ENCODE measurements at regions not wholly inside any gene's neighbourhood (a gene's known extent, or its start where the extent isn't known, plus 50 kb on each side); places are given as distances from the start of the nearest gene placed in this dataset.

DNA sequence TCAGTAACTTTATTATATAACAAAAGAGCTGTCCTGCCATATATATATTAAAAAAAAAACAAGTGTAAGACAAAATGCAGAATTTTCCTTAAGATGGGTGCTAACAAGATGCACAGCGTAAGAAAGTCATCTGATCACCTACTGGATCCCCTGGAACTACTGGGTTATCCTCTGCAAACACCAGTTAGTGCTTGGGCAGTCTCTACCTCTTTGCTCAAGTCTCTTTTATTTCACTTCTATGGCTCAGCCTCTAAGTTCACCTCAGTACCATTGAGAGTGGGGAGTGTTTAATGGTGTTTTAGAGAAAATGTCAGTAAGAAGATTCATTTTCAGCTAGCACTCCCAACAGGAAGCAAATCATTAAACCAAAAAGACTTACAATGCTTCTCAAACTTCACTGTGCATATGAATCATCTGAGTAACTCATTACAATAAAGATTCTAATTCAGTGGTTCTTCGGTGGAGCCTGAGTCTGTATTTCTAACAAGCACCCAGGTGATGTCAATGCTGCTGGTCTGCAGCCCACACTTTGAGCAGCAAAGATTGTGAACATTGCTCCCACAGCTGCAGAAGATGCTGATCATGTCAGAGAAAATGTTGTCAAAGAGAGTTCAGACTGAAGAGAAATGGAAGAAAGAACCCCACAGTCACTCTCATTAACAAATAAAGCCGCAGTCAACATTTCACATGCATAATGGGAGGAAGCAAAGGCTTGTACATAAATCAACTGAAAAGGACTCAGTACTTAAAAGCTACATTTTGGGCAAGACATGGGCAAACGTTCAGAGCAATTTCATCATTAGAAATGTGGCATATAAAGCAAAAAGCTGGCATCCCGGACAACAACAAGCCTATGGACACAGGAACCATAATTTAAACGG is 227.1 kb upstream of the ATP11B start:
- H3K27me3 ChIP-seq: no peaks in the 10 kb centered on the region
- no peak overlapping the region for H3K27ac ChIP-seq
- no peak for DNase-seq (ENCODE audit: extremely low spot score in 2 of 2)
- no peak for TF ChIP-seq POLR2A (IDR thresholded peaks at IDR 0.05)
- intact Hi-C loops (cut with DNase I): no loop called here
- H3K36me3 ChIP-seq: no peaks in the 10 kb centered on the region
- no peaks in the 10 kb centered on the region for H3K9me3 ChIP-seq
- no peak overlapping the region for H3K4me3 ChIP-seq
- H3K4me1 ChIP-seq: no peaks in the 10 kb centered on the region

DNA sequence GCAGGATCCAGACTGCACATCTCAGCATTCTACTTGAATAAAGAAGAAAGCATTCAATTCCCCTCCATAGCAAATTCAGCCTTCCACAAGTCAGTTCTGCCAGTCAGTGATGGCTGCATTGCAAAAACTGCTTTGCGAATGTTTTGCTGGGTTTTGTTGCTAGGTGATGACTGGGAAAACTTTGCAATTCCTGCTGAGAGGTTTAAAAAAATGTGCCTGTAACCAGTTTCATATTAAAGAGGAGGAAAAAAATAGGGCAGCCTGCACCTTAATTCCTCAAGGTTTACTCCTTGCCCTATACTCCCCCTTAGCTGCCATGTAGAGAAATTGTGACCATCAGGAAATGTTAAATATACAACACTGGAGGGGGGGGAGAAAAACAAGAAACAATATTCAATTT is 225.6 kb upstream of the ATP11B start:
- no peak overlapping the region for H3K27ac ChIP-seq
- H3K4me1 ChIP-seq: no peaks in the 10 kb centered on the region
- DNase-seq (ENCODE audit: extremely low spot score in 2 of 2): no peak
- no peaks in the 10 kb centered on the region for H3K9me3 ChIP-seq
- H3K27me3 ChIP-seq: no peaks in the 10 kb centered on the region
- no peak overlapping the region for H3K4me3 ChIP-seq
- no peak for TF ChIP-seq POLR2A (IDR thresholded peaks at IDR 0.05)
- TF ChIP-seq, protein P1, sequence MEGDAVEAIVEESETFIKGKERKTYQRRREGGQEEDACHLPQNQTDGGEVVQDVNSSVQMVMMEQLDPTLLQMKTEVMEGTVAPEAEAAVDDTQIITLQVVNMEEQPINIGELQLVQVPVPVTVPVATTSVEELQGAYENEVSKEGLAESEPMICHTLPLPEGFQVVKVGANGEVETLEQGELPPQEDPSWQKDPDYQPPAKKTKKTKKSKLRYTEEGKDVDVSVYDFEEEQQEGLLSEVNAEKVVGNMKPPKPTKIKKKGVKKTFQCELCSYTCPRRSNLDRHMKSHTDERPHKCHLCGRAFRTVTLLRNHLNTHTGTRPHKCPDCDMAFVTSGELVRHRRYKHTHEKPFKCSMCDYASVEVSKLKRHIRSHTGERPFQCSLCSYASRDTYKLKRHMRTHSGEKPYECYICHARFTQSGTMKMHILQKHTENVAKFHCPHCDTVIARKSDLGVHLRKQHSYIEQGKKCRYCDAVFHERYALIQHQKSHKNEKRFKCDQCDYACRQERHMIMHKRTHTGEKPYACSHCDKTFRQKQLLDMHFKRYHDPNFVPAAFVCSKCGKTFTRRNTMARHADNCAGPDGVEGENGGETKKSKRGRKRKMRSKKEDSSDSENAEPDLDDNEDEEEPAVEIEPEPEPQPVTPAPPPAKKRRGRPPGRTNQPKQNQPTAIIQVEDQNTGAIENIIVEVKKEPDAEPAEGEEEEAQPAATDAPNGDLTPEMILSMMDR (IDR thresholded peaks at IDR 0.05): no peak
- TF ChIP-seq POLR2AphosphoS5 (IDR thresholded peaks at IDR 0.05; ENCODE audit: insufficient read depth in 1 of 2, low read depth in 1 of 2): no peak
- H3K36me3 ChIP-seq: no peaks in the 10 kb centered on the region
- intact Hi-C loops (cut with DNase I): no loop called here

DNA sequence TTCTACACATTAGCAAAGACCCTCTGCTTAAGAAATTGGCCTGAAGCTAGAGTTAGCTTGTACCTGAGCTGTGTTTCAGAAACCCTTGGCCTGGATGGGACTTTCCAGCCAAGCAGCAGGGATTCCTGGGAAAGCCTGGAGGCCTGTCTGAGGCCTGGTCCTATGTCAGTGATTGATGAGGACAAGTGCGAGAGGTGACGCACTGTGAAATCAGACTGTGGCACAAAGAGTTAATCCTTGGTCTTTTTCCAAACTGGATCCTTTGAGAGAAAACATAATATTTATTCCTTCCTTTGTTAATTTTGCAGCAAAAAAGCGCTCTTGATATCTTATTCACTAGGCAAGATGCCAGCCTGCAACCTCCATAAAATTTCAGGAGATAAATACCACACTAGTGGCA is 225.0 kb upstream of the ATP11B start:
- H3K27ac ChIP-seq: no peak overlapping the region
- H3K9me3 ChIP-seq: no peaks in the 10 kb centered on the region
- H3K4me1 ChIP-seq: no peaks in the 10 kb centered on the region
- no peaks in the 10 kb centered on the region for H3K27me3 ChIP-seq
- no peak overlapping the region for H3K4me3 ChIP-seq
- no peaks in the 10 kb centered on the region for H3K36me3 ChIP-seq
- TF ChIP-seq POLR2A (IDR thresholded peaks at IDR 0.05): no peak
- TF ChIP-seq, protein P1 (IDR thresholded peaks at IDR 0.05): no peak
- TF ChIP-seq POLR2AphosphoS5 (IDR thresholded peaks at IDR 0.05; ENCODE audit: insufficient read depth in 1 of 2, low read depth in 1 of 2): no peak
- intact Hi-C loops (cut with DNase I): no loop called here
- no peak for DNase-seq (ENCODE audit: extremely low spot score in 2 of 2)

DNA sequence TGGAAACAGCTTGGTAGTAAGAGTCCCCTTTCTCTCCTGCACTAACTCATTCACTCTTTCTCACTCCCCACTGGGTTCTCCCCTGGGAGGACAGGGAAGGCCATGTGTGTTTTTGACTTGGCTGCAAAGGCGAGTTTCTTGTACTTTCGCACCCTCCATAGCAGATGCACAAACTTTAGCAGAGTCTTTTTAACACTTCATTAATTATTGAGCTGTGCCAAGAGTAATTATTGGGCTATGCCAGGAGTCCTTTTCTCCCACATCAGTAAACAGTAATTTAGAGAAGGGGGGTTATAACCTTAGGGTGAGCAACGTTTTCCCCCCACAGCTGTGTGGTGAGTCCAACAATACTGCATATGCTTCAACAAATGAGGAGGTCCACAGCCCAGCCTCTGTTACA is 224.4 kb upstream of the ATP11B start:
- Histone ChIP-seq H3K4me3 (no peak overlapping the region), H3K9me3 (no peaks in the 10 kb centered on the region), H3K27ac (no peak overlapping the region), H3K36me3 (no peaks in the 10 kb centered on the region), H3K27me3 (no peaks in the 10 kb centered on the region), H3K4me1 (no peaks in the 10 kb centered on the region)
- intact Hi-C loops (cut with DNase I): no loop called here
- no peak for DNase-seq (ENCODE audit: extremely low spot score in 2 of 2)
- no peak for TF ChIP-seq POLR2A (IDR thresholded peaks at IDR 0.05)
- no peak for TF ChIP-seq POLR2AphosphoS5 (IDR thresholded peaks at IDR 0.05; ENCODE audit: insufficient read depth in 1 of 2, low read depth in 1 of 2)
- TF ChIP-seq, protein P1 (IDR thresholded peaks at IDR 0.05): no peak

DNA sequence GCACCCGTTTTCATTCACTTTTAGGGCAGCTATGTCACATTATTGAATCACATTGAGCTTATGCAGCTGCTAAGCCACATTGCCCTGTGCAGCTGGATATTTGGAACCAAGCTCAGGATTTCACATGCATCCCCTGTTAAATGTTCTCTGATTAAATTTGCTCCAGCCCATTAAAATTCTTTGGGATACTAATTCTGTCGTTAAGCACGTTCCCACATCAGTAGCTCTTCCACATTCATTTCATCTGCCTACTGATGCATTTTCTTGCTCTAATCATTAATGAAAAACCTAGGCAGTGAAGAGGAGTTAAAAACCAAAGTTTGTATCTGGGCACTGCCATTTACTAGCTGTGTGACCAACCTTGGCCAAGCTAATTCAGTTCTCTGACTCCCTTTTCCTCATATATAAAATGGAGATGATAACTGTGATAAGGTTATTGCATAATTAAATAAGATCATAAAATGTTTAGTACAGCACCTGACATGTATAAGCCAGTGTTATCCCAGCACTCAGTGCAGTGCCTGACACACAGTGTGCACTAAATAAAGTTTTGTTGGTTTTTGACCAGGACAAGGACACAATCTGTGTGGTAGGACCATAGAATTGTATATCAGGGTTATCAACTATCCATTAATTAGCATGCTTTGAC is 222.2 kb upstream of the ATP11B start:
- DNase-seq (ENCODE audit: extremely low spot score in 2 of 2): no peak
- intact Hi-C loops (cut with DNase I): no loop called here
- no peaks in the 10 kb centered on the region for H3K9me3 ChIP-seq
- no peaks in the 10 kb centered on the region for H3K27me3 ChIP-seq
- no peak for TF ChIP-seq POLR2A (IDR thresholded peaks at IDR 0.05)
- no peak for TF ChIP-seq POLR2AphosphoS5 (IDR thresholded peaks at IDR 0.05; ENCODE audit: insufficient read depth in 1 of 2, low read depth in 1 of 2)
- TF ChIP-seq, protein P1 (IDR thresholded peaks at IDR 0.05): no peak
- H3K36me3 ChIP-seq: no peaks in the 10 kb centered on the region
- H3K27ac ChIP-seq: no peak overlapping the region
- H3K4me1 ChIP-seq: no peaks in the 10 kb centered on the region
- H3K4me3 ChIP-seq: no peak overlapping the region

Data from vagina (tissue), 2 donors.